GM23248 (cell line): ENCODE measurements at regions not wholly inside any gene's neighbourhood (a gene's known extent, or its start where the extent isn't known, plus 50 kb on each side); places are given as distances from the start of the nearest gene placed in this dataset.

ENCODE experiments used
- EZH2 ChIP-seq: fragments of 200-600 bp; sonication (generic); IDR thresholded peaks from 2 replicates; pipeline ENCODE4 v1.6.1; 2018; ENCODE audit warnings: antibody characterized with exemption, mild to moderate bottlenecking; ENCODE audit not compliant: insufficient read depth, poor library complexity, severe bottlenecking
- EZH2phosphoT487 ChIP-seq: fragments of 200-600 bp; sonication (generic); IDR thresholded peaks from 2 replicates; pipeline ENCODE4 v1.6.1; 2018; ENCODE audit warnings: antibody characterized with exemption, moderate library complexity, mild to moderate bottlenecking, low read depth; ENCODE audit not compliant: insufficient read depth

DNA sequence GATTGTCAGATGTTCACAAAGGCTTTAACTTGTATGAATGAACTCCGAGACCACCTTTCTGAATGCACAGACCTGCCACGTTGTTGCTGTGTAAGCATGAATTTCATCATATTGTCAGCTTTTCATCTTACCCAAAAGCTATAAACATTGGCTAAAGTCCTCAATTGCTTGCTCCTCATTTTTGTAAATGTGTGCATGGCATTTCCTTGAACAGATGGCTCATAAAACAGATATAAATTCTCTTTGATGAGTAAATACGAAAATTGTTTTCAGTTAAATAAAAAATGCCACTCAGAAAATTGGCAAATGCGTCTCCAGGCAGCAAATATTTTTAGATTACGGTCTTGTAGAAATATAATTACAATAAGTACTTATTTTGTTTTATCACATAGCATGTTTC, 226.0 kb upstream of the NDN start:
- TF ChIP-seq EZH2phosphoT487 (no peak), EZH2 (no peak)
